Ishikawa (cell line): ENCODE measurements at regions not wholly inside any gene's neighbourhood (a gene's known extent, or its start where the extent isn't known, plus 50 kb on each side); places are given as distances from the start of the nearest gene placed in this dataset.

ENCODE experiments used
- CEBPB ChIP-seq: IDR thresholded peaks from 2 replicates; pipeline ENCODE4 v1.6.1; 2012
- CREB1 ChIP-seq: IDR thresholded peaks from 2 replicates; pipeline ENCODE4 v1.6.1; 2012; ENCODE audit warnings: low read depth
- EGR1 ChIP-seq: IDR thresholded peaks from 2 replicates; pipeline ENCODE4 v1.6.1; 2012
- EP300 ChIP-seq: IDR thresholded peaks from 2 replicates; pipeline ENCODE4 v1.6.1; 2012; ENCODE audit warnings: borderline replicate concordance
- FOXM1 ChIP-seq: IDR thresholded peaks from 2 replicates; pipeline ENCODE4 v1.6.1; 2012; ENCODE audit warnings: low read depth, borderline replicate concordance
- NFIC ChIP-seq: IDR thresholded peaks from 2 replicates; pipeline ENCODE4 v1.6.1; 2012
- RAD21 ChIP-seq: IDR thresholded peaks from 2 replicates; pipeline ENCODE4 v1.6.1; 2012; ENCODE audit warnings: low read depth
- TAF1 ChIP-seq: IDR thresholded peaks from 2 replicates; pipeline ENCODE4 v1.6.1; 2012; ENCODE audit warnings: low read depth, mild to moderate bottlenecking
- TCF12 ChIP-seq: IDR thresholded peaks from 2 replicates; pipeline ENCODE4 v1.6.1; 2012; ENCODE audit warnings: low read depth
- TEAD4 ChIP-seq: IDR thresholded peaks from 2 replicates; pipeline ENCODE4 v1.6.1; 2012
- YY1 ChIP-seq: IDR thresholded peaks from 2 replicates; pipeline ENCODE4 v1.6.1; 2012; ENCODE audit warnings: low read depth
- ZBTB7A ChIP-seq: IDR thresholded peaks from 2 replicates; pipeline ENCODE4 v1.6.1; 2012; ENCODE audit warnings: low read depth
- TF ChIP-seq, protein P1 (sequence below): IDR thresholded peaks from 2 replicates; pipeline ENCODE4 v1.6.1; 2012
- TF ChIP-seq, protein P2 (sequence below): IDR thresholded peaks from 2 replicates; pipeline ENCODE4 v1.6.1; 2012
- TF ChIP-seq, protein P3 (sequence below): IDR thresholded peaks from 2 replicates; pipeline ENCODE4 v1.6.1; 2012; ENCODE audit warnings: low read depth, mild to moderate bottlenecking

DNA sequence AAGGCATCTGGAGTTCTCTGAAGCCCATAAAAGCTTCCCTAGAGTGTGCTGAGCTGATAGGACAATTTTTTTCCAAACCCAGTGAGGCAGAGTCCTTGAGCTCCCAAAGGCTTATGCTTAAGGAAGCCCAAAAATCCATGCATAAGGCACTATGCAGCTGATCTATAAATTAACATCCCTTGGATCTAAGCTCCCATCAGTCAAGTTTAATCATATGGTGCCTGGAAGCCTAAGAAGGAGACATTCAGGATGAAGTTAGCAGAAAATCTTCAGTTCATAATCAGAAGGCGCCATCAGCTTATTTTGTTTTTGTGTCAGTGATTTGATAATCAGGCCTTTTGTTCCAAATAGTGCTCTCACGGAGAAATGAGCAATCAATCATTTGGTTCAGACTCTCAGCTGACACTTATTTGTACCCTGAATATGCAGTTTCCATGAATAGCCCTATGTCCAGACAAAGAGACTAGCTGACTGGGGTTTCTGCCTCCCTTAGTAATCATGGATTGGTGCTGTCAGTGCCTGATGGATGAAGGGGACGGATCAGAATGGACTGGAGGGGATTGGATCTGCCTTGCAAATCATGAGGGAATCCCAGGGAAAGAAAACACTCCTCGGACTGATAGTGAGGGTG is 464.8 kb upstream of the RGPD4 start:
- no peak for TF ChIP-seq EP300

DNA sequence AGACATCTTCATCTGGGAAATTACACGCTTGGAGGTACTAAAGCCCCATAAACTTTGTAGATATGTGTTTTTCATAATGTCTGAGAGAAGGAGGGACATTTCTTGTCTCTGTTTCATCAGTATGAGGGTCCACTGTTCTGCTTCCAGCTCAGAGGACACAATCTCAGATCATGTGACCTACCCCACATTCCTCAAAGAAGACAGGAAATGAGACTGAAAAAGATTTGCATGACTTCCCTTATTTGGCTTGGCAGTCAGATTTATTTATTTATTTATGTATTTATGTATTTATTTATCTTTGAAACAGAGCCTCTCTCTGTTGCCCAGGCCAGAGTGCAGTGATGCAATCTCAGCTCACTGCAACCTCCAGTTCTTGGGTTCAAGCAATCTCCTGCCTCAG is 463.7 kb upstream of the RGPD4 start:
- TF ChIP-seq, protein P1, sequence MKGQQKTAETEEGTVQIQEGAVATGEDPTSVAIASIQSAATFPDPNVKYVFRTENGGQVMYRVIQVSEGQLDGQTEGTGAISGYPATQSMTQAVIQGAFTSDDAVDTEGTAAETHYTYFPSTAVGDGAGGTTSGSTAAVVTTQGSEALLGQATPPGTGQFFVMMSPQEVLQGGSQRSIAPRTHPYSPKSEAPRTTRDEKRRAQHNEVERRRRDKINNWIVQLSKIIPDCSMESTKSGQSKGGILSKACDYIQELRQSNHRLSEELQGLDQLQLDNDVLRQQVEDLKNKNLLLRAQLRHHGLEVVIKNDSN, result peak; percentile 47
- TF ChIP-seq CEBPB, result no peak

DNA sequence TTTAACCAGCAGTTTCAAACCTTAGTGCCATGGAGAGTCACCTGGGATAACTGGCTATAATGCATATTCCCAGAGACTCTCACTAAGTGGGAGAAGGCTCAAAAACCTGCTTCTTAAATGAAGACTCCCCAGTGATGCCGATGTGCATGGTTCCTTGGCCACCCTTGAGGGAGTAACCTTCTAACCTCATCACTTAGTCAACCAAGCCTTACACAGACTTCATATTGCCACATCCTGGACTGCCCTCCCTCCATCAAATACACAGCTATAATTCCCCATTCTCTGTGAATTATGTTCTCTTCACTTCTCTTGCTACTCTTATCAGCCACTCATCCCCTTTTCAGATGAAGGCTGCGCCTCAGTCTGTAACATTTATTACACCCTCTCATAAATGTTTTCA is 462.9 kb upstream of the RGPD4 start:
- TF ChIP-seq CEBPB, result no peak
- TF ChIP-seq FOXM1, result no peak
- TF ChIP-seq TAF1, result no peak
- TF ChIP-seq, protein P2, sequence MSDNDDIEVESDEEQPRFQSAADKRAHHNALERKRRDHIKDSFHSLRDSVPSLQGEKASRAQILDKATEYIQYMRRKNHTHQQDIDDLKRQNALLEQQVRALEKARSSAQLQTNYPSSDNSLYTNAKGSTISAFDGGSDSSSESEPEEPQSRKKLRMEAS, result no peak
- no peak for TF ChIP-seq TEAD4
- TF ChIP-seq, protein P1, result no peak
- TF ChIP-seq TCF12, result no peak
- TF ChIP-seq ZBTB7A, result no peak
- TF ChIP-seq YY1, result no peak
- TF ChIP-seq RAD21, result no peak
- no peak for TF ChIP-seq EP300
- TF ChIP-seq CREB1, result no peak
- no peak for TF ChIP-seq EGR1
- TF ChIP-seq NFIC, result no peak
- TF ChIP-seq, protein P3, sequence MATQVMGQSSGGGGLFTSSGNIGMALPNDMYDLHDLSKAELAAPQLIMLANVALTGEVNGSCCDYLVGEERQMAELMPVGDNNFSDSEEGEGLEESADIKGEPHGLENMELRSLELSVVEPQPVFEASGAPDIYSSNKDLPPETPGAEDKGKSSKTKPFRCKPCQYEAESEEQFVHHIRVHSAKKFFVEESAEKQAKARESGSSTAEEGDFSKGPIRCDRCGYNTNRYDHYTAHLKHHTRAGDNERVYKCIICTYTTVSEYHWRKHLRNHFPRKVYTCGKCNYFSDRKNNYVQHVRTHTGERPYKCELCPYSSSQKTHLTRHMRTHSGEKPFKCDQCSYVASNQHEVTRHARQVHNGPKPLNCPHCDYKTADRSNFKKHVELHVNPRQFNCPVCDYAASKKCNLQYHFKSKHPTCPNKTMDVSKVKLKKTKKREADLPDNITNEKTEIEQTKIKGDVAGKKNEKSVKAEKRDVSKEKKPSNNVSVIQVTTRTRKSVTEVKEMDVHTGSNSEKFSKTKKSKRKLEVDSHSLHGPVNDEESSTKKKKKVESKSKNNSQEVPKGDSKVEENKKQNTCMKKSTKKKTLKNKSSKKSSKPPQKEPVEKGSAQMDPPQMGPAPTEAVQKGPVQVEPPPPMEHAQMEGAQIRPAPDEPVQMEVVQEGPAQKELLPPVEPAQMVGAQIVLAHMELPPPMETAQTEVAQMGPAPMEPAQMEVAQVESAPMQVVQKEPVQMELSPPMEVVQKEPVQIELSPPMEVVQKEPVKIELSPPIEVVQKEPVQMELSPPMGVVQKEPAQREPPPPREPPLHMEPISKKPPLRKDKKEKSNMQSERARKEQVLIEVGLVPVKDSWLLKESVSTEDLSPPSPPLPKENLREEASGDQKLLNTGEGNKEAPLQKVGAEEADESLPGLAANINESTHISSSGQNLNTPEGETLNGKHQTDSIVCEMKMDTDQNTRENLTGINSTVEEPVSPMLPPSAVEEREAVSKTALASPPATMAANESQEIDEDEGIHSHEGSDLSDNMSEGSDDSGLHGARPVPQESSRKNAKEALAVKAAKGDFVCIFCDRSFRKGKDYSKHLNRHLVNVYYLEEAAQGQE, result no peak

DNA sequence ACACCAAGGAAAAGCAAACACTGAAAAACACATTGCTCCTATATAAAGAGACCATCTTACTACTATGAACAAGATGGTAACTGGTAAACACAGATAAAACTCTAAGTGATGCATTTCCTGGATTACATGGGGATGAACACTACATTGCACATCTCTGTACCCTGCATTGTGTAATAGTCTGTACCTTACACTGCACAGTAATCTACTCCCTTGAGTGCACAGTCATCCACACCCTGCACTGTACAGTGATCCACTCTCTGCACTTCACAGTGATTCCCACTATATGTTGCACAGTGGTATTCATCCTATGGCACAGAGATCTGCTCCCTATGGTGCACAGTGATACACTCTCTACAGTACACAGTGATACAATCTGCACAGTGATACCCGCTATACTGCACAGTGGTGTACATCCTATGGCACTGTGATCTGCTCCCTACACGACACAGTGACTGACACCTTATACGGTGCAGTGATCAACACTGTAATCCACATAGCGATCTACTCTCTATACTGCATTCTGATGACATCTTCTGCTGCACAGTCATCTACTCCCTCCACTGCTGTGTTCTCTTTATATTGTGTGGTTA is 462.2 kb upstream of the RGPD4 start:
- TF ChIP-seq CREB1 (no peak), EGR1 (no peak), CEBPB (no peak), NFIC (no peak)
- TF ChIP-seq, protein P3, result no peak

DNA sequence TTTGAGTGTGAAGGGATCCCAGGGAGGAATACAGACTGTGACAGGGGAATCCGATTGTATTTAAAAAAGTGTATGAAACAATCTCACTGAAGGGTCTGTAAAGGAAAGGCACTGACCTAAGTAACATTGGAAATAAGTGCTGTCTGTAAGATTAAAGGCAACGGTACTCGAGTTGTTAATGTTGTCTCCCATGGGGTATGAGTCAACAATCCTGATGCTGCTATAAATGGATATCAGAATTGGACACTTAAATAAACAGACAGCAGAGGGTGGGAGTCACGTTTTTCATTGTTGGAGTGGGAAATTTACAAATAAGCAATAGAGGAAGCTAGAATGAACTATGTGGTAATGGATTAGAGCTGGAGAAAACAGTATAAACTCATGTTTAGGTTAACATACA is 452.4 kb upstream of the RGPD4 start:
- TF ChIP-seq, protein P1, result no peak
- TF ChIP-seq TAF1 (no peak), NFIC (no peak), EP300 (no peak), TEAD4 (no peak), CEBPB (no peak), FOXM1 (no peak), ZBTB7A (no peak), EGR1 (no peak), YY1 (no peak), CREB1 (no peak), TCF12 (no peak), RAD21 (no peak)
- TF ChIP-seq, protein P2, result no peak
- TF ChIP-seq, protein P3, result no peak
